ENCODE measurements at regions not wholly inside any gene's neighbourhood (a gene's known extent, or its start where the extent isn't known, plus 50 kb on each side); places are given as distances from the start of the nearest gene placed in this dataset.

DNA sequence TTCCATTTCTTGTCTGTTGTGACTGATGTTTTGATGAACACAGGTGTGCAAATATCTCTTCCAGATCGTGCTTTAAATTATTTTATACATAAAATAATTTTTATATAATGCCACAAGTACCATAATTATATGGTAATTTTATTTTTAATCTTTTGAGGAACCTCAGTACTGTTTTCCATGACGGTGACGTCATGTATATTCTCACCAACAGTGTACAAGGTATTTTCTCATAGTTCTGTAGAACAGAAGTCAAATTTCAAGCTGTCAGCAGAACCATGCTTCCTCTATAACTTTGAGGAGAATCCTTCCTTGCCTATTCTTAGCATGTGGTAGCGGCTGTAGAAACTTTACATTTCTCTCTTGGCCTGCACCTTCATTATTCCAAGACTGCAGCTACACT, 349.4 kb upstream of the GYPC start:
- no peak for TF ChIP-seq CTCF (IDR thresholded peaks at IDR 0.05; ENCODE audit: low read depth, low read length)
- no peak for TF ChIP-seq EZH2phosphoT487 (IDR thresholded peaks at IDR 0.05; ENCODE audit: low read depth)
